Amniotic stem cell (primary cell): ENCODE measurements at regions not wholly inside any gene's neighbourhood (a gene's known extent, or its start where the extent isn't known, plus 50 kb on each side); places are given as distances from the start of the nearest gene placed in this dataset.

Experiments
- DNase-seq: peaks from one replicate; lab custom pipeline; 2025; lab: John Stamatoyannopoulos, UW

DNA sequence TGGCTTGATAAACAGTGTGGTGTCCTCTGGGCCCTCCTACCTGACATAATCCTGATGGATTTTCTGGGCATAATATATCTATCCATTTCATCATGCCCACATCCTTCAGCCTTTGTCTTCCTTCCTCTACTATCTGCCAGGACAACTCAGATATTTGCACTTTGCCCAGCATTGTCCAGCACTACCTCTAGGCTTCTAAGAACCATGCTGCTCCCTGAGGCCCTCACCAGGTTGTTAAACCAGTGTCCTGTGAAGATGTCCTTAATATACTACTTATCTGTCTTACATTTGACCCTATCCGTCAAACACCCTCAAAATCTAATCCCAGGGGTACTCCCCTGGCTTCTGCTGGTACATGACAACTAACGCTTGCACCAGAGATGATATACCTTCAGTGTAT is 58.2 kb upstream of the MAML3 start:
- no peak for DNase-seq

DNA sequence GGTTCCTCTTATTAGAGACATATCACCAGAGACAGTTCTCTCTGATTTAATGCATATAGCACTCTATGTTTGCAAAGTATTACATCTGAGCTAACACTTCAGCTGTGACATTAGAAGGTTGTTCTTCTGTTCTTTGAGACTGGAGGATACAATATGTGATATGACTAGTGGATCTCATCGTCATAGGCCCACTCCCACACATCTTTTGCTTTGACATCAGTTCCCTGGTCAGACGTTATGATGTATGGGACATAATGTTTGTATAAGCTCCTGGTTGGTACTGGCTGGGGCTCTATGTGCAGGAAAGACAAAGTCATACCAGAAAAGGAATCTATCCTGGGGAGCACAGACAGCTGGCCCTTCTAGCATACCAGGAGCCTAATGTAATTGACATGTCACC is 57.7 kb upstream of the MAML3 start:
- DNase-seq: no peak

DNA sequence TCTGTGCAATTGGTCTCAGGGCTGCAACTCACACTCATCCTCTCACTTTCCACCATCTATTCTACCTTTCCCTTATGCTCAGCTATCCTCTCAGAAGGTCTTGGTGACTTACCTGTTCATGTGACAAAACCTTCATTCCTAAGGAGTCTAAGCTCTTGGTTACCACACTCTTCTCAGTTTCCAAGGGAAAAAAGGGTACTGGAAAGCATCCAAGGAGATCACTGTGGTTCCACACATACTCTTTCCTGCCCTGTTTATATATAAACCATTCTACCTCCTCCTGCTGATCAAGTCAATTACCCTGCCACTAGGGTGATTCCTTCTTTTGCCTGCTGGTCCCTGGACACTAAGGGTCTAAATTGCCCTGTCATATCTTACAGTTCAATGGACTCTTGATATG is 57.2 kb upstream of the MAML3 start:
- no peak for DNase-seq

DNA sequence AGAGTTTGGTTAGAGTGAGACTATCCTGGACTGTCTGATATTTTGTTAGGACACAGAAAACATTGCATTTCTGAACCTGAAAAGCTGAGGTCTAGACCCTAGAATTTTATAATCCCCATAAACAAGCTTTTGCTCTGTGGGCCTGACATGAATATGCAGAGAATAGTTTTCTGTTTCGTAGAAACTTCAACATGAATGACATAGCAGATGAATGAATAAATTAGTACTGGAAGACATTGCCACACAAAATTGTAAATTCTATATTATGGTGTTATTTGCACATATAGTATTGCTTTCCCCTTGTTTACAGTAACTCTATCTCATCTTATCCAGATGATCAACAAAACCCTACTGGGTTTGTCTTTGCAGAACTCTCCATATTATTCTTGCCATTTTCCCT is 54.9 kb upstream of the MAML3 start:
- no peak for DNase-seq
